Fibroblast of the aortic adventitia (primary cell): ENCODE measurements at regions not wholly inside any gene's neighbourhood (a gene's known extent, or its start where the extent isn't known, plus 50 kb on each side); places are given as distances from the start of the nearest gene placed in this dataset.

ENCODE experiments used
- DNase-seq: peaks from one replicate; pipeline ENCODE4 v3.0.0-alpha.2; 2010; ENCODE audit warnings: low read depth
- H3K4me3 ChIP-seq: 2 replicates; pipeline ENCODE4 v1.5.1; 2011; ENCODE audit warnings: low read depth, mild to moderate bottlenecking, control low read depth, low read length, moderate library complexity
- TF ChIP-seq, protein P1 (sequence below): IDR thresholded peaks from 2 replicates; pipeline ENCODE4 v1.5.1; 2011; ENCODE audit warnings: mild to moderate bottlenecking, low read length, control low read depth, inconsistent platforms; ENCODE audit not compliant: insufficient read depth

DNA sequence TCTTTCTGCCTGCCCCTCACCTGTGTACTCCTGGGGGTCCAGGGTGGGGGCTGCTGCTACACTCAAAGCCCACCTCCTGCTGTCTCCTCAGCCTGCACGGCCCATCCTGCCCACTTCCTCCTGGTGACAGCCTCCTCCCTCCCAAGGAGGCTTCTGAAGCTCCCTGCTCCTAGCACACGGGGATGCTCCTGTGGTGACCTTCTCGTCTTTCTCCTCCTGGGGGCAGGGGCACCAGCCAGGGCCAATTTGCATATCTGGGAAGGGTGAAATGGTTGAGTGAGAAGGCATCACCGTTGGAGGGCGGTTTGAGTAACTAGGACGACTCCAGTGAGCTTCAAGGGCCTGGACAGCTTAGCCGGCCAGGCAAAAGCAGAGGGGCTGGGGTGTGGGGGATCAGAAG, 51.9 kb upstream of the COL5A1 start:
- TF ChIP-seq, protein P1, sequence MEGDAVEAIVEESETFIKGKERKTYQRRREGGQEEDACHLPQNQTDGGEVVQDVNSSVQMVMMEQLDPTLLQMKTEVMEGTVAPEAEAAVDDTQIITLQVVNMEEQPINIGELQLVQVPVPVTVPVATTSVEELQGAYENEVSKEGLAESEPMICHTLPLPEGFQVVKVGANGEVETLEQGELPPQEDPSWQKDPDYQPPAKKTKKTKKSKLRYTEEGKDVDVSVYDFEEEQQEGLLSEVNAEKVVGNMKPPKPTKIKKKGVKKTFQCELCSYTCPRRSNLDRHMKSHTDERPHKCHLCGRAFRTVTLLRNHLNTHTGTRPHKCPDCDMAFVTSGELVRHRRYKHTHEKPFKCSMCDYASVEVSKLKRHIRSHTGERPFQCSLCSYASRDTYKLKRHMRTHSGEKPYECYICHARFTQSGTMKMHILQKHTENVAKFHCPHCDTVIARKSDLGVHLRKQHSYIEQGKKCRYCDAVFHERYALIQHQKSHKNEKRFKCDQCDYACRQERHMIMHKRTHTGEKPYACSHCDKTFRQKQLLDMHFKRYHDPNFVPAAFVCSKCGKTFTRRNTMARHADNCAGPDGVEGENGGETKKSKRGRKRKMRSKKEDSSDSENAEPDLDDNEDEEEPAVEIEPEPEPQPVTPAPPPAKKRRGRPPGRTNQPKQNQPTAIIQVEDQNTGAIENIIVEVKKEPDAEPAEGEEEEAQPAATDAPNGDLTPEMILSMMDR: no peak
- DNase-seq: no peak

DNA sequence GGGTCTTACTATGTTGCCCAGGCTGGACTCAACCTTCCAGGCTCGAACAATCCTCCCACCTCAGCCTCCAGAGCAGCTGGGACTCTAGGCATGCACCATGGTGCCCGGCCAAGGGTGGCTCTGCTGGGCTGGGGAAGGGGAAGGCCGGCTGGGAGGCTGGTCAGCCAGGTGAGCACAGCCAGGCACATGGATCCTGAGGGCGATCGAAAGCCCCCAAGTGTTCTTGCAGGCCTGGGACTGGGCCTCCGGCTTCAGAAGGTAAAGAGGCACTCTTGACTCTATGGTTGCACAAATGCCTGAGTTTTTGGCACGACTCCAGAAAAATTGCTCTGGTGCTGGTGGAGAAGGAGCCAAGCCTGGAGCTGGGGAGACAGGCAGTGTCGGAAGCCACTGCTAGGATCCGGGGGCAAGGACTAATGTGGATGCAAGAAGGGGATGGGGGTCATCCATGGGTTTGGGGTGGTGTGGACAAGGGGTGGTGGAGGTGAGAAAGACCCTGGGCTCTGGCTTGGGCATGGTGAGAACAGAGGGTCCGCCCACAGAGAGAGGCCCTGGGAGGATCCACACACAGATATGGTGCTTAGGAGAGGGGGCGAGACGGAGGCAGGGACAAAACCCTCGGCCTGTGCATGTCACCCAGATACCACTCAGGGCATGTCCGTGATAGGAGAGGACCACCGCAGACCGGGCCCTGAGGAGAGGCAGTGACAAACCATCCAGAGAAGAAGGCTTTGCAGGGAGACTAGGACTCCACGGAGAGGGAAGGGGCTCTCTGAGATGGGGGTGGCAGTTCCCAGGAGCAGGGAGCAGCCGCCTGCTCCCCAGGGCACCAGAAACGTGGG, 51.1 kb upstream of the COL5A1 start:
- H3K4me3 ChIP-seq: no peak overlapping the region
- TF ChIP-seq, protein P1: no peak
- peak; percentile 45 for DNase-seq

More for the DNA sequence above, 51.9 kb upstream of the COL5A1 start:
- no peak overlapping the region for H3K4me3 ChIP-seq

DNA sequence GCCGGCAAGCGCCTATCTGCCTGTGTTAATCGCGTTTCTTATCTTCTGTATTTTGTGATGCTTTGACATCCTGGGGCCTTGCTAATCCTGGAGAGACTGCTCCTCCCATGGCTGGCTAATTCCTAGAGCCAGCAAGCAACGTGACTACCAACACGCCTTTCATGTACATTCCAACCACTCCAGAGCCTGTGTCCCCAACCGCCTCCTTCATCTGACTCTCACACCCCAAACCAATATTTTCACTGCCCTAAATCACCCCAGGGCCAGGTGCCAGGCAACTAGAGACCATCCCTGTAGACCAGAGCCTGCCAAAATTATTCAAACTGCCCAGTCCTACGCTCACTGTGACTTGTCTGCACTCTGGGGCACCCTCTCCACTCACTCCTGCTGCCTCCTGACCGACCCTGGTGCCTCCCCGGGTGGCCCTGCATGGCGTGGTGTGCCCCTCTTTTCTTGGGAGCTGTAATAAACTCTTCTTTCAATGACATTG, 50.5 kb upstream of the COL5A1 start:
- peak; percentile 27 for DNase-seq
- no peak overlapping the region for H3K4me3 ChIP-seq
- TF ChIP-seq, protein P1: no peak

DNA sequence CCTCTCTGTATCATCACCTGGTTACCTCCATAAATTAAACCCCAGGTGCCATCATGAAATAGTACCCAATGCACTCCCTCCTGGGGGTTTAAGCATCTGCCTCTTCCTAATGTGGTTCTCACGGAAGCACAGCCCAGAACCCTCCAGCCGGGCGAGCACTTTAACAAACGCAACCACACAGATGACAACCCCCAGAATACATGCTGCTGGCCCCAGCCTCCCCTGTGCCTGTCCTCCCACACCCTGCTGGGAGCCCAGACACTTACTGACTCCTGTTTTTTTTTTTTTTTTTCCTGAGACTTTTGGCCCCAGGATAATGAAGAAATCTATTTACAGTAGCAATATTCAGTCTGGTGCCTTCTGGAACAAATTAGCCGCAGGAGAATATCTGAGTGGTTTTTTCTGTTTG, 50.0 kb upstream of the COL5A1 start:
- TF ChIP-seq, protein P1: no peak
- DNase-seq: peak; percentile 25
- H3K4me3 ChIP-seq: no peak overlapping the region
